NCI-H2171 treated with DMSO at 0.1 percent for 48 hours (cell line): ENCODE measurements at regions not wholly inside any gene's neighbourhood (a gene's known extent, or its start where the extent isn't known, plus 50 kb on each side); places are given as distances from the start of the nearest gene placed in this dataset.
"Not testable (repeated sequence)": the region's sequence is repeated elsewhere in the genome, so short reads cannot be mapped to it uniquely, and the experiment has no call there.

Experiments
- DNase-seq: peaks from one replicate; lab custom pipeline; 2025; lab: John Stamatoyannopoulos, UW

DNA sequence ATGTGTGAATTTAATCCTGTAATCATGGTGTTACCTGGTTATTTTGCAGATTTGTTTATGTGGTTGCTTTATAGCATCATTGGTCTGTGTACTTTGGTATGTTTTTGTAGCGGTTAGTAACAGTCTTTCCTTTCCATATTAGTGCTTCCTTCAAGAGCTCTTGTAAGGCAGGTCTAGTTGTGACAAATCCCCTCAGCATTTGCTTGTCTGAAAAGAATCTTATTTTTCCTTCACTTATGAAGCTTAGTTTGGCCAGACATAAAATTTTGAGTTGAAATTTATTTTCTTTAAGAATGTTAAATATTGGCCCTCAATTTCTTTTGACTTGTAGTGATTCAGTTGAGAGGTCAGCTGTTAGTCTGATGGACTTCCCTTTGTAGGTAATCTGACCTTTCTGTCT, 1096.1 kb upstream of the SLIT2 start:
- no peak for DNase-seq

DNA sequence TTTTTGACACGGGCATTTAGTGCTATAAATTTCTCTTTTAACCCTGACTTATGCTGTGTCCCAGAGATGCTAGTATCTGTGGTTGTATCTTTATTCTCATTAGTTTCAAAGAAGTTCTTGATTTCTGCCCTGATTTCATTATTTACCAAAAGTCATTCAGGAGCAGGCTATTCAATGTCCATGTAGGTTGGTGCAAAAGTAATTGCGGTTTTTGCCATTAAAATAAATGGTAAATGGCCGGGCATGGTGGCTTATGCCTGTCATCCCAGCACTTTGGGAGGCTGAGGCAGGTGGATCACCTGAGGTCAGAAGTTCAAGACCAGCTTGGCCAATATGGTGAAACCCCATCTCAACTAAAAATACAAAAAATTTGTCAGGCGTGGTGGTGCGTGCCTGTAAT, 1097.4 kb upstream of the SLIT2 start:
- not testable (repeated sequence) for DNase-seq

DNA sequence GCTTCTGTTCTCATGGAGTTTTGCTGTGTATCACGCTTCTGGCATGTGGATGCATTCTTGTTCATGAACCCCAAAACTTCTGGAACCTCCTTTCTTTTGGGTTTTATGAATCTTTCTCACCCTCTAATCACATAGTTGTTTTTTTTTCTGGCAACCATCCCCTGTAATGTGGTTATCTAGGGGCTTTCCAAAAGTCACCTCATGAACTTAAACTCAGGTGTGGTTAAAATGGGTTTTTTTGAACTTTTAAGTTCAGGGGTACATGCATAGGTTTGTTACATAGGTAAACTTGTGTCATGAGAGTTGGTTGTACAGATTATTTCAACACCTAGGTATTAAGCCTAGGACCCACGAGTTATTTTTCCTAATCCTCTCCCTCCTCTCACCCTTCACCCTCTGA, 1099.4 kb upstream of the SLIT2 start:
- no peak for DNase-seq

DNA sequence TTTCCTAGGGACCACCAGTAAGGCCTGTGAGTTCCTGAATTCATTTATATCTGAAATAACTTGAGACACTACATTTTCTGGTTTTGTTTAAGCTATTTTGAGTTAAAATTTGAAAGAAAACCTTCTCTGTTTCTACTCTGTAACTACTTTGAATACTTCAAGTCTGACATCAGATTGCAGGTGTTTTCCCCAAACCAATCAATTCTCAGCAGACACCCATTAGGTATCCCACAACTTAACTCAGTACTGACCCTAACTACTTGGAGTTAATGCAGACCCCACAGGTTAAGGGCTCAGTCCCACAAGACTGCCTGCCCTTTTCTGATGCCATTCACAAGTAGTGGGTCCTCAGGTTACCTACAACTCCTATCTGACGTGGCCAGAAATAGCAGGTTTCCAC, 1100.0 kb upstream of the SLIT2 start:
- no peak for DNase-seq

DNA sequence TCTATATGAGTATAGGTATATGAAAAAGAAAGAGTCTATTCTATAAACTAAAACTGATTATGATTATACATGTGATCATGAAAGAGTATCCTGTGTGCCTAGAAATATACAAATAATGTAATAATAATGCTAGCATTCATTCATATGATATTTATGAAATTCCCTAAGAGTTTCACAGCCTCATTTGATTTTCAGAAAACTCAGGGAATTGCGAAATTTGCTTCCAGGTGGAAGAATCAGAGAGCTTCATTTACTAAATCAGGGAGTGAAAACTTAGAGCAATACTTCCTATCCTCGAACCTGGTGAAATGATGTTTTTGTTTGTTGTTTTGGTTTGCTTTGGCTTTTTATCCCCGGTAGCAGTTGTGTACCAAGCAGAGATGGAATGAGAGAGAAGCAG, 1105.7 kb upstream of the SLIT2 start:
- DNase-seq: no peak

DNA sequence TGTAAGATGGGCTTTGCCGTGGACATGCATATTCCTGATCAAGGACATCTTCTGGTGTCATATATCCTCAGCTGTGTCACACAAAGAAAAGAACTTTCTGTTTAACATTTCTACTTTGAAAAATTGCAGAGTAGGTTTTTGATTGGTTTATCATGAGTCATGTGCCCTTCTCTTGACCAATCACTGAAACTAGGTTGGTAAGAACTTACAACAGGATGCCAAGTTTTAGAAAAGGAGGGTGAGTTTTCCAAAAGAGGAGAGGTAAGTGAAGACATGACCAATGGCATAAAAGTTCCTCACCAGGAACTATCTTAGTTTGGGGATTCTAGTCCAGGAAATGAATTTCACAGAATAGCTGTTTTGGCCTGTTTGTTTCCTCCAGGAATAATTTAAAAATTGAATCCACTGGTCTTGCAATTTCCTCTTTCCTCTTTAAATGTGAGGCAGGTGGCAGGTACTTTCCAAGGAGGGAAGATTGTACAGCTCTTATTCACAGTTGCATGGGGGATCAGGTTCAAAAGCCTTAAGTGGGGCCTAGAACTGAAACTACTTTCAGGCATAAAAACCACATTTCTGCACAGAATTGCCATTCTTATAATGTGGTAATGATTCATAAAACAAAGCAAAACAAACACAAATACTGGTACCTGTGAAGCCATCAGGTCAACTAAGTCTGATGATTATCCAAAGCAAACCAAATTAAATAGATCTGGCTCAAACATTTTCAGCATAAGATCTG, 1114.5 kb upstream of the LCORL start:
- DNase-seq: no peak

DNA sequence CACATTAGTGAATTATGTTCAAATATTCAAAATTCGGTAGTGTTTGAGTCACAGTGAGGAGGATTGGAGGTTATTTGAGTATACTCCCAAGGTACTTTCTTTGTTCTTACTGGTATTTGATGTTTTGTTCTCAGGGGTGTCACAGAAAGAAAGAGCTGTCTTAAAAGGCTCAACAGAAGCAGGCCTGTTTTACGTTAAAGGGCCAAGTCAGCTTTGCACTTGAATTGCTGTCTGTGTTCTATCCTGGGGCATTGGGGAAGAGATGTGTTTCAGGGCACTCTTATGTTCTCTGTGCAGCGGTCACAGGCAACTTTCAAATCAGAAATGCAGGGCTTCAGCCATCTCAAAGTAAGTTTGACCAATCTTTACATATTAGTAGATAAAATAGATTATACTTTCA, 1113.1 kb upstream of the LCORL start:
- DNase-seq: no peak

DNA sequence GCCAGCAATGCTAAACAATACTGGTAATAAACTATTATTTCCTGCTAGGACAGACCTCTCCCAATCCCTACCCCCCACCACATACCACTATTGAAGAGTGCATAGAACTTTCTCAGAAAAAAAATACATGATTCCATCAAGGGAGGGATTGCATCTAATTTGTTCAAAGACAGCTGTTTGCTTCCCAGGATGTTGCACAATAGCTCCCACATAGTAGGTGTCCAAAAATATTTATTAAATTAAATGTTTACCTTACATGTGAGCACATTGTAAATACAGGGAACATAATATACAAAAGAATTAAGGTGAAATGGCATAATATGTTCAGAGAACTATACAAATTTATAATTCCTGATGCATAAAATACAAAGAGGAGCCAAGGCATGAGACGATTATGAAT, 1111.8 kb upstream of the LCORL start:
- no peak for DNase-seq

DNA sequence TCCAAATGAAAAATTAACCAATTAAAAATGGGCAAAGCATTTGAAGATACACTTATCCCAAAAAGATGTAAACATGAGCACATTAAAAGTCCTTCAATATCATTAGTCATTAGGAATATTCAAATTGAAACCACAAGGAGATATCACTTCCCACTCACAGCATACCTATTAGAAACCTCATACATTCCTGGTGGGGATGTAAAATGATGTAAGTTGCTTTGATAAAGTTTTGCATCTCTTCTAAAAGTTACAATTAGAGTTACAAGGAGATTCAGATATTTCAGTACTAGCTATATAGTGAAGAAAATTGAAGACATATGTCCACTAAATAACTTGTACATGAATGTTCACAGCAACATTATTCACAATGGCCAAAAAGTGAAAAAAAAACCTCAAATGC, 1109.3 kb upstream of the LCORL start:
- DNase-seq: no peak

DNA sequence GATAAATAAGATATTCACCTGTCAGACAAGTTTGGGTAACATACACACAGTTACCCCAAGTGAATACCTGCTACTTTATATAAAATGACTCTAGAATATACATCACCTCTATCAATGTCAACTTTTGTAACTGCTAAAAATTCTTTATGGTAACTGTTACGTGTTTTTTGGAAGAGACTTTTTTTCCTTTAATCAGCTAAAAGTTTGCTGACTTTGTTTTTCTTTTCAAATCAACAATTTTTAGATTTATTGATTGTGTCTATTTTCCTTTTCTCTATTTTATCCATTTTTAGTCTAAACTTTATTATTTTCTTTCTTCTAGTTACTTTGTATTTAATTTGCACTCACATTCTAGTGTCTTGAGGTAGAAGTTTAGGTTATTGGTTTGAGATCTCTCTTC, 1106.6 kb upstream of the LCORL start:
- no peak for DNase-seq

DNA sequence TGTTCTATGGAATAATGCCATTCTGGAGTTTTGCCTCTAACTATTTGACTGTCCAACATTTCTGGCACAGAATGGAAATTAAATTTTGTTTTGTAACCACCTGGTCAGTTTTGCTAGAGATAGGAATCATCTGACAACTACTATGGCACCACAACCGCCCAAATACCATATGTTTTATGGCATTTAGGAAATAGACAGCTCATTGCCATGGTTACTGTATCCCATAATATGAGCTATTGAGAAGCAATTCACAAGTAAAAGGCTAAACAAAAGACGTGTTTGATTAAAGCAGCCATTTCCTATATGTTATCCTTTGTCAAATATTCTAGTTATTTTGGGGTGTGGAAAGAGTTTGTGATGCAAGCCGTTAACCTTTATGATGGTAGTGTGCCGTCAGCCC, 1105.3 kb upstream of the LCORL start:
- DNase-seq: no peak

DNA sequence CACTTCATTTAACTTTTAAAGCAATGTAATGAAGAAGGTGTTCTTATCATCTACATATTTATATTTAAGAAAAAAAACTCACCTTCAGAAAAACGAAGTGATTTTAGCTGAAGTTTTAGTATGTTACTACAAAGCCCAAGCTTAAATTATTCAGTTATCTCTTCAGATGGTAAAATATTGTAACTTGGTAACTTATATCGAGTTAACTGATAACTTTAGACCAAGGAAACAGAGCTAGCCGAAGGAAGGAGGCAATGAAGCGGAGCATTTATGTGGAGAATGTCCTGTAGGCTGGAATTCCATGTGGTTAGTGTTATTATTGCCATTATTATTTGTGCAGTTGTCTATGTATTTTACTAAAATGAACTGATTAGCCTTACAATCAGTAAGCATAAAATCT, 1102.1 kb upstream of the LCORL start:
- no peak for DNase-seq

DNA sequence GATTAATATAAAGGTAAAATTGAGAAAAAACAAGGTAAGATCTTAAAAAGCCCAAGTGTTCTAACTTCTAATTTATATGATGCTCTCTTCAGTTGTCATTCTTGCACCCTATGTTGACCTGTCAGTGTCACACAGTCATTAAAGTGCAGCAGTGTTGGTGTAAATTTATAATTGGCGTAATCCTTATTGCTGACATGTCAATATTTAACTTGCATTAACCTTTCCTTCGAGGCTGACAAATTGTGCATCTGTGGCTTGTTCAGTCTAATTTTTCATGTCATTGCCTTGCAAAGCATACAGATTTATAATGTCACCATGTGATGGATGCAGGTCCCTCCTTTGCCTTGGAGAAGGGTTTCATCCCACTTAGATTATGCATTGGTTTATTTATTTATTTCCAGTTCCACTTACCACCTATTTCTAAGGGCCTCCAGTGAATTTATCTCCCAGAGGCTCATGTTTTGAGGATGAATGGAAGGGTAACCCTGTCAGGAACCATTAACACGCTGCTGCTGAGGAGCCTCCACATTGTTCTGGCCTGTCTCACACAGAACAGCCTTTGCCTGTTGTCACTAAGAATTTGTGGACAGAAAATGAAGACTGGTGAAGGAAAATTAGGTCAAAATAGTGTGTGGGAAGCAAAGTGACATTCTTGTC, 1098.5 kb upstream of the LCORL start:
- DNase-seq: no peak

DNA sequence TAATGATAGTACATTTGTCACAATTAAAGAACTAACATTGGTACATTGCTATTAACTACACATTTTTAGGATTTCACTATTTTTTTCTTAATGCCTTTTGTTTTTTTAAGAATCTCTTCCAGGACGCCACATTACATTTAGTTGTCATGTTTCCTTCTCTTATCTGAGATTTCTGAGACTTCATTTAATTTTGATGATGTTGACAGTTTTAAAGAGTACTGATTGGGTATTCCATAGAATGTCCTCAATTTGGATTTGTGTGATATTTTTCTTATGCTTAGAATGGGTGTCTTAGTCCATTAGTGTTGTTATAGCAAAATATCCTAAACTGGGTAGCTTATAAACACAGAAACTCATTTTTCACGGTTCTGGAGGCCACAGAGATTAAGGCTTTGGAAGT, 1095.5 kb upstream of the LCORL start:
- no peak for DNase-seq

DNA sequence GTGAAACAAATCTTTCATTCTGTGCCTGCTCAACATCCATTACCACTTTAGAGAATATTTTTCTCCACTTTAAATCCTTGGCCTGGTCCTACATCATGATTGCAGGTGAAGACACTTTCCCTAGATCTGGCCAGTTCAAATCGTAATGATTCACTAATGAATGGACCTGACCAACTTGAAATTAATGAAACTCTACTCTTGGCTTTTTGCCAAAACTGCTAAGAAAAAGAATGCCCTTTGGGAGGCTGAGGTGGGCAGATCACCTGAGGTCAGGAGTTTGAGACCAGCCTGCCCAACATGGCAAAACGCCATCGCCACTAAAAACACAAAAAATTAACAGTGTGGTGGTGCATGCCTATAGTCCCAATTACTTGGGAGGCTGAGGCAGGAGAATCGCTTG, 1082.6 kb upstream of the LCORL start:
- no peak for DNase-seq

DNA sequence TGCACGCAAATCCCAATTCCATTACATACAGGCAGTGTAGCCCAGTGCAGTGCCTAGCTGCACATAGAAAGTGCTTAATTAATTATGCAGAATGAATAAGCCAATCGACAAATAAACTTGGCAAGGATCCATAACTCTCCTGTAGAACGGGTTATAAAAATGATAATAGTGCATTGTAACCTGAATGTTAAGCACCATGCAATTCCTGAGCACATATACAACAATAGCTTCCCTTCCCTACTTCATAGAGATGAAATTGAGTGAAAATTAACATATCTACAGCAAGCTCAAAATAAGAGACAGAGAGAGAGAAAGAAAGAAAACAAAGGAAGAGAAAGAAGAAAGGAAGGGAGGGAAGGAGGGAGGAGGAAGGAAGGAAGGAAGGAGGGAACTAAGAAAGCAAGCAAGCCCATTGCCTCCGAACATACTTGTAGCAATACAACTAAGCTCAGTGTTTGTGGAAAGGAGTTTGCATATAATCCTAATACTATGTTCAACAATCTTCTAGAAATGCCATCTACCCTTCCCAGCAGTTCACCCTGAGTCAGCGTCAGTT, 1074.0 kb upstream of the LCORL start:
- DNase-seq: no peak

DNA sequence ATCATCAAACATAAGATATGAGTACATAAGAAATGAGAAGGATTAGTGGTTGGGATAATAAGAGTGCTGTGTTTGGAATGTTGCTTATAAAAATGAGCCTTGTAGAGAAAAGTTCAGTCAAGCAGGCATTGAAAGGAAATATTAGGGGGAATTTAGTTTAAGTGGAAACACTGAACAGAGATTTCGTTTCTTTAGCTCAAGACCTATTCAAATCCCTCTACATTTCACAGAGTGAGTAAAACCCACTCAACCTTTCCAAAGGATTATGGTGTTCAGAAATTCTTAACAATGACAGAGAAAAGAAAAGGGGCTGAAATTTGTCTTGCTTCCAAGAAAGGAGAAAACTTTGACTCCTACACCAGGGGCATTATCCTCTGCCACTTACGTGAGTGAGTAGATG, 1072.4 kb upstream of the LCORL start:
- DNase-seq: no peak

DNA sequence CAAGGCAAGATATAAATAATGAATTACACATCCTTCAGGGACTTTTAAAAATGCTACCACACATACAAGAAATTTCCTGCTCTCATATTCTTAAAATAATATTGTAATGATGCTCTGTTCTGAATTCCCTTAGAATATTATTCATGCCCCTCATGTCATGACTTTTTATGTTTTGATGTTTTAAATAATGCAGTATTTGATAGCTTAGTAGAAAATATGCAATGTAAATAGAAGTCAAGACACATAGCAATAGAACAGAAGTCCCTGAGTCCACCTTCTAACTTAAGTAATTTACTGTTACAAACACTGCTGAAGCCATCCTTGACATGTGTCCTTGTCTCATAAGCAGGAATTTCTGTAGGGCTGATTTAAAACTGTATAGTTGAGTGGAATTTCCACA, 1071.2 kb upstream of the LCORL start:
- DNase-seq: no peak

DNA sequence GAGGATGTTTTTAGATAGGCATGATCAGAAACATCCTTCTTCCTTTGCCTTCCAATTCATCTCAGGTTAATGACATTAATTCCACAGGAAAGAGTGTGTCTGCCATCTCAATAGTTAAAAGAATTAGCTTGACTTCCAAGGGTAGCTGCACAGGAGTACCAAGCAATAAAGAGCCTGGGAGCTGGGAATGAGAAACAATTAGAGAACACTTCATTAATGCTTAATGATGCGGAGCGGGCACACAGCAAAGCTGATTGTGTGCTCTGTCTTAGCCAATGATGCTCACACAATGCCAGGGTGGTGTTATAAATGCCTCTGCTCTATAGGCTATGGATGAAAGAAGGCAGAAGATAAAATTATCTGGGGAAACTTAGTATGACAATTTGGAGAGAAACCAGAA, 1052.5 kb upstream of the LCORL start:
- DNase-seq: no peak

DNA sequence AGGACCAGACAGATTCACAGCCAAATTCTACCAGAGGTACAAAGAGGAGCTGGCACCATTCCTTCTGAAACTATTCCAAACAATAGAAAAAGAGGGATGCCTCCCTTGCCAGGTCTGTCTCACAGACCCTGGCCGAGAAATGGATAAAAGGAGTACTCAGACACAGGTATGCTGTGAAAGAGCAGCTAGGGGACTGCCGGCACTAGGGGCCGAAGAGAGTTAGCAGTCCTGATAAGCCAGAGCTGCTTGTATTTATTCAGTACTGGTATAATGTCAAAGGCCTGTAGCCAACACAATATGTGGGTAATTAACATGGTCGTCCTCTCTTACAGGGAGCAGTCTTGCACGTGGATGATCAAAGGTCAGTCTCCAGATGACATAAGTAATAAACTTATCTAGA, 1042.1 kb upstream of the LCORL start:
- DNase-seq: no peak

DNA sequence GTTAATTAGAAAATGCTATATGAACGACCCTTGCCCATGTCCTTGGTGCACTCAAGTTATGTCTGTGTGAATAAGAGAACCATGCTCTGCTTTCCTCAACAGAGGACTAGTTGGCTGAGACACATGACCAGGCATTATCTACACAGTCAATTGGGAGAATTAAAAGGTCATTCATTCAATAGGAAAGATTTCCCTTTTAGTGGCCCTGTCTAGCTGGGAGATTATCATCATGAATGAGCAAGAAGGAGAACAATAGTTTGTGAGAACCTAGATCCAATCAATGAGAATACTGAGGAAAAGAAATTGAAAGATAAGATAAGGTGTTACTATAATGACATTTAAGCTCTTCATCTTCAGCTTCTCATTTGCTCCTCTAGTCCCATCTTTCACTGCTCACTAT, 1033.4 kb upstream of the LCORL start:
- DNase-seq: no peak

DNA sequence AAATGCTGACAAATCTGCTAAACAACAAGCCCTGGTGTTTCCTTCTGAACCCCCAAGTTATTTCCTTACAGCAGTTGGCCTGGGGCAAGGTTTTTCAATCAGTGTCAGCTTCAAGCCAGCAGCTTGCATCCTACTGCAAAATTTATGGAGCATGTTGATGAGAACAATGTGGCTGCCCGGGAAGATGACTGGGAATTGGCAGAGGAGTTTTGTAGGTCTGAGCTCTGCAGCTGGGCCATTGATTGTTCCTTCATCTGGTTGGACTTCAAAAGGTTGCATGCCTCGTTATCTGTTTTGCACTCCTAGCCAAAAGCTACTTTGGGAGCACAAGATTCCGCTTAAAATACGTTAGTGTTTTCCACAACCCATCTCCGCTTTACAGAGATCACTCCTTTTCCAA, 1030.3 kb upstream of the LCORL start:
- no peak for DNase-seq

DNA sequence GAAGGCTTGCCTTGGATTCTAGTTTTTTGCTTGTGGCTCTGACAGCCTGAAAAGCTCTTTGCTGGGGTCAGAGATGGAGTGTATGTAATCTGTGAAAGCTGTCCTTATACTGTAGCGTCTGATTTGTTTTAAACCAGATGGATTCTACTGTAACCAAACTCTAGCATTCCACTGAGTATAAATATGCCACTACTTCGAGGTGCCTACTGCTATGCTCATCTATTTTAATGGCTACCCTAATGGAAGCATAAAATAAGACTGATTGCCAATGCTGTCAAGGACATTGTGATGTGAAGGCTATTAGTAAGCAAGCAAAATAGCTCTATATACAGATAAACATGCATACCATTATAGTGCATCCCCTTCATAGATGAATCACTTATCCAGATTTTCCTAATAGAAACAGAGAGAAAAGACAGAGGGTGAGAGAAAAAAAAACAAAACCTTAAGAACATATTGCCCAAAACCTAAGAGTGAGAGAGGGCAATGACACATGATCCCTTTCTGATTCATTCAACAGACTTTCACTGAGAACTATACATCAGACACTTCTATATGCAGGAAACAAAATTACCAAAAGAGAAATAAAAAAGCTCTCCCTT, 1025.8 kb upstream of the LCORL start:
- no peak for DNase-seq
